PC-3 (cell line): ENCODE measurements at regions not wholly inside any gene's neighbourhood (a gene's known extent, or its start where the extent isn't known, plus 50 kb on each side); places are given as distances from the start of the nearest gene placed in this dataset.

Experiments
- ATAC-seq: fragments of 200-7000 bp; cut with Tn5 transposase; 2 replicates; pipeline ENCODE4 v1.9.1; 2020; ENCODE audit warnings: mild to moderate bottlenecking, moderate library complexity
- BruUV-seq: library from RNA; stranded (reverse); fragments of 400-500 nt; replicated peaks from 2 replicates; lab custom pipeline; 2021; lab: Mats Ljungman, UMichigan
- CTCF ChIA-PET: fragments of 300-600 bp; sonication (Branson Sonifier 250); formaldehyde crosslinking; loops from one replicate; lab custom pipeline; 2022; ENCODE audit warnings: antibody characterized with exemption; lab: Charles Lee
- POLR2A ChIA-PET: fragments of 300-600 bp; sonication (Branson Sonifier 250); formaldehyde crosslinking; loops from one replicate; lab custom pipeline; 2022; ENCODE audit warnings: antibody characterized with exemption; ENCODE audit not compliant: unreplicated experiment; lab: Charles Lee
- DNase-seq: peaks from one replicate; pipeline ENCODE4 v3.0.0-alpha.2; 2015
- H2AFZ ChIP-seq: fragments of 300-600 bp; sonication (generic); 2 replicates; pipeline ENCODE4 v1.6.0; 2016; ENCODE audit warnings: antibody characterized with exemption, low read length
- H3F3A ChIP-seq: fragments of 300-600 bp; sonication (generic); one replicate; pipeline ENCODE4 v1.6.0; 2017; ENCODE audit warnings: antibody characterized with exemption, low read length, control low read depth, mild to moderate bottlenecking; ENCODE audit not compliant: unreplicated experiment
- H3K27ac ChIP-seq: fragments of 300-600 bp; sonication (generic); 2 replicates; pipeline ENCODE4 v1.5.1; 2016; ENCODE audit warnings: mild to moderate bottlenecking, low read length
- H3K27me3 ChIP-seq: fragments of 300-600 bp; sonication (generic); 2 replicates; pipeline ENCODE4 v1.6.1; 2016; ENCODE audit warnings: low read length, mixed read lengths
- H3K36me3 ChIP-seq: fragments of 300-600 bp; sonication (generic); 2 replicates; pipeline ENCODE4 v1.6.1; 2016; ENCODE audit warnings: low read depth, mixed run types, low read length, mixed read lengths
- H3K4me1 ChIP-seq: fragments of 300-600 bp; sonication (generic); 2 replicates; pipeline ENCODE4 v1.5.1; 2016; ENCODE audit warnings: low read length; ENCODE audit not compliant: insufficient read depth
- H3K4me2 ChIP-seq: fragments of 300-600 bp; sonication (generic); 2 replicates; pipeline ENCODE4 v1.6.0; 2016; ENCODE audit warnings: low read length
- H3K4me3 ChIP-seq: fragments of 300-600 bp; sonication (generic); 2 replicates; pipeline ENCODE4 v1.5.1; 2016; ENCODE audit warnings: mild to moderate bottlenecking, low read length, mixed read lengths
- H3K79me2 ChIP-seq: fragments of 300-600 bp; sonication (generic); 2 replicates; pipeline ENCODE4 v1.6.1; 2017; ENCODE audit warnings: low read length, mixed read lengths
- H3K9ac ChIP-seq: fragments of 300-600 bp; sonication (generic); 2 replicates; pipeline ENCODE4 v1.6.0; 2016; ENCODE audit warnings: mild to moderate bottlenecking, low read length
- H3K9me2 ChIP-seq: fragments of 300-600 bp; sonication (generic); replicated peaks from 2 replicates; pipeline ENCODE4 v1.6.1; 2016; ENCODE audit warnings: mixed run types, low read length, mixed read lengths
- H3K9me3 ChIP-seq: fragments of 300-600 bp; sonication (generic); 2 replicates; pipeline ENCODE4 v1.6.1; 2016; ENCODE audit warnings: low read length, mixed read lengths
- H4K20me1 ChIP-seq: fragments of 300-600 bp; sonication (generic); 2 replicates; pipeline ENCODE4 v1.6.1; 2016; ENCODE audit warnings: low read length, mixed read lengths
- CTCF ChIP-seq: fragments of 300-600 bp; sonication (generic); conservative IDR thresholded peaks from 2 replicates; pipeline ENCODE4 v1.5.1; 2017; ENCODE audit warnings: antibody characterized with exemption, low read depth, mild to moderate bottlenecking, low read length
- EZH2 ChIP-seq: fragments of 300-600 bp; sonication (generic); IDR thresholded peaks from one replicate; pipeline ENCODE4 v1.6.1; 2017; ENCODE audit warnings: antibody characterized with exemption, mild to moderate bottlenecking, low read length; ENCODE audit not compliant: unreplicated experiment
- EZH2phosphoT487 ChIP-seq: fragments of 300-600 bp; sonication (generic); IDR thresholded peaks from 2 replicates; pipeline ENCODE4 v1.6.1; 2018; ENCODE audit warnings: mild to moderate bottlenecking, antibody characterized with exemption, low read length, borderline replicate concordance
- intact Hi-C: fragments of 100-400 bp; cut with micrococcal nuclease; formaldehyde crosslinking; loops from 2 replicates; pipeline ENCODE4 v1.9.0; 2023

GRCh38 chr16:7946142-7946541, 613.5 kb downstream of the RBFOX1 start:
- CTCF ChIA-PET: no interaction called here
- no peaks in the 10 kb centered on the region for H4K20me1 ChIP-seq
- H3K79me2 ChIP-seq: no peaks in the 10 kb centered on the region
- TF ChIP-seq EZH2phosphoT487 (no peak), EZH2 (no peak), CTCF (no peak)
- no peak overlapping the region for H2AFZ ChIP-seq
- H3K9ac ChIP-seq: no peak overlapping the region
- DNase-seq: no peak
- H3K9me2 ChIP-seq: no peaks in the 10 kb centered on the region
- BruUV-seq: no TSS peak
- H3K27me3 ChIP-seq: no peaks in the 10 kb centered on the region
- POLR2A ChIA-PET: no interaction called here
- H3K36me3 ChIP-seq: no peaks in the 10 kb centered on the region
- no peaks in the 10 kb centered on the region for H3K4me1 ChIP-seq
- no peak overlapping the region for H3K27ac ChIP-seq
- no peak overlapping the region for H3K4me2 ChIP-seq
- intact Hi-C loops: no loop called here
- ATAC-seq: no peak
- no peaks in the 10 kb centered on the region for H3F3A ChIP-seq
- H3K4me3 ChIP-seq: no peak overlapping the region
- H3K9me3 ChIP-seq: no peaks in the 10 kb centered on the region

GRCh38 chr16:7938175-7938574, 605.5 kb downstream of the RBFOX1 start:
- H3K36me3 ChIP-seq: no peaks in the 10 kb centered on the region
- H3K27ac ChIP-seq: no peak overlapping the region
- H2AFZ ChIP-seq: no peak overlapping the region
- POLR2A ChIA-PET: no interaction called here
- H3K79me2 ChIP-seq: no peaks in the 10 kb centered on the region
- TF ChIP-seq CTCF: no peak
- TF ChIP-seq EZH2phosphoT487: no peak
- H3K9ac ChIP-seq: no peak overlapping the region
- no peaks in the 10 kb centered on the region for H3K4me1 ChIP-seq
- DNase-seq (no peak), ATAC-seq (no peak)
- intact Hi-C loops: no loop called here
- no TSS peak for BruUV-seq
- no peaks in the 10 kb centered on the region for H3K9me2 ChIP-seq
- CTCF ChIA-PET: no interaction called here
- H3F3A ChIP-seq: no peaks in the 10 kb centered on the region
- no peaks in the 10 kb centered on the region for H3K27me3 ChIP-seq
- no peak overlapping the region for H3K4me2 ChIP-seq
- H3K4me3 ChIP-seq: no peak overlapping the region
- no peaks in the 10 kb centered on the region for H4K20me1 ChIP-seq
- no peaks in the 10 kb centered on the region for H3K9me3 ChIP-seq

GRCh38 chr16:7921345-7921744, 588.7 kb downstream of the RBFOX1 start:
- TF ChIP-seq EZH2phosphoT487: no peak
- no peak for TF ChIP-seq CTCF
- TF ChIP-seq EZH2: no peak
- Histone ChIP-seq H3K9me2 (no peaks in the 10 kb centered on the region), H2AFZ (no peak overlapping the region), H3K4me1 (no peaks in the 10 kb centered on the region), H3K4me3 (no peak overlapping the region), H3K36me3 (no peaks in the 10 kb centered on the region), H3K27ac (no peak overlapping the region), H3K9me3 (no peaks in the 10 kb centered on the region), H4K20me1 (no peaks in the 10 kb centered on the region), H3K79me2 (no peaks in the 10 kb centered on the region), H3F3A (no peaks in the 10 kb centered on the region), H3K9ac (no peak overlapping the region), H3K27me3 (no peaks in the 10 kb centered on the region), H3K4me2 (no peak overlapping the region)
- CTCF ChIA-PET: no interaction called here
- POLR2A ChIA-PET: no interaction called here
- BruUV-seq: no TSS peak
- no peak for DNase-seq
- intact Hi-C loops: no loop called here
- no peak for ATAC-seq
